Posterior vena cava (tissue), 2 donors: ENCODE measurements at regions not wholly inside any gene's neighbourhood (a gene's known extent, or its start where the extent isn't known, plus 50 kb on each side); places are given as distances from the start of the nearest gene placed in this dataset.
"Not testable (repeated sequence)": the region's sequence is repeated elsewhere in the genome, so short reads cannot be mapped to it uniquely, and the experiment has no call there.

Source experiments
- DNase-seq: peaks from one replicate; pipeline ENCODE4 v3.0.0-alpha.2; 2020; ENCODE audit warnings: low spot score
- intact Hi-C, 2 donors: fragments of 100-400 bp; cut with DNase I; formaldehyde crosslinking; loops; one replicate each; pipeline versions ENCODE4 v1.14.1 to v1.14.2; 2022 to 2023
- donor health status: DM: yes; HTN: yes; CAD: no.
- donor health status: DM: yes; HTN: yes; CAD: no.

DNA sequence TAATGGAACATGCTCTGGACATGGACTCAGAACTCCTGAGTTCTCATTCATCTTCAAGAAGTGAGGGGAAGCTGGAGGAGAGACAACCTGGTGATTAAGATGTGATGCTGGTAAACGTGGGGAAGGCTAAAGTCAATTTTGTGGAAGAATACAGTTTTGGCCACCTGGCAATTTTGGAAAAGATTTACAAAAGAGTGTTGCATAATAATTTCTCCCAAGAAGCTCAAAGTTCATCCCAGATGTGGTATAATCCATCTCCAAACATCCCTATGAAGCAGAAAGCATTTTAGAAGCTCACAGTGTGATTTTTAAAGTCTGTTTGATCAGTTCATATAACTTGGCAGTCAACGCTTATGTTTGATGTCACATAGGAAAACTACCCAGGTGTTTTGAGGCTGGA lies 208.7 kb downstream of the LMX1A start:
- DNase-seq = no peak
- intact Hi-C loops = loop anchor here in 1 of 2 donors (10.0 kb wide), 1 partner anchor 437 kb away; no protein-coding TSS in a partner anchor

DNA sequence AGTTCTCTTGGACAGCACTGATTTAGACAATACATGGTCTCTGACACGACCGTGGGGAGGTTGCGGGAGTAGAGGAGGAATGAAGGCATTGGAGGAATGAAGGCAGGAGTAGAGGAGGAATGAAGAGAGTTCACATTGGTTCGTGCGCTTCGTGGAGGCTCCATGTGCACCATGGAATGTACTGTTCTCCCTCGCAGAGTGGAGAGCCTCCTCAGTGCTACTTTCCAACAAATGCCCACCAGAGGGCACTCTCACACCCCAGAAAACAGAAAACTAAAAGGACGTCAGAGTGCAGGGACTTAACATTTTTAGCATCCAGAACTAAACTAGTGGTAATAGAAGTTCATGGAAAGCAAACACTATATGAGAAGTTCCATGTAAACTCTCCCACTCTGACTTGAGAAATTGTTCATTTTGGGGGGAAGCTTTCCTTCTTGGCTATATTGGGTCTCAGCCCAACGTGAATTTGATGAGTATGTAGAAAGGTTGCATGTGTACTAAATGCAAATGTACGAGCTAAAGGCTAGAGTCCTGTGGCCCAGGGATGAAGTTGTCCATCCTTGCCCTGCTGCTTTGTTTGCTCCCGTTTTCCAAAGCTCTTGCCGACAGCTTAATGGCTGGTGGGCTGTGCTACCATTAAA lies 211.6 kb downstream of the LMX1A start:
- DNase-seq = no peak
- intact Hi-C loops = loop anchor here in 1 of 2 donors (10.0 kb wide), 1 partner anchor 440 kb away; no protein-coding TSS in a partner anchor

DNA sequence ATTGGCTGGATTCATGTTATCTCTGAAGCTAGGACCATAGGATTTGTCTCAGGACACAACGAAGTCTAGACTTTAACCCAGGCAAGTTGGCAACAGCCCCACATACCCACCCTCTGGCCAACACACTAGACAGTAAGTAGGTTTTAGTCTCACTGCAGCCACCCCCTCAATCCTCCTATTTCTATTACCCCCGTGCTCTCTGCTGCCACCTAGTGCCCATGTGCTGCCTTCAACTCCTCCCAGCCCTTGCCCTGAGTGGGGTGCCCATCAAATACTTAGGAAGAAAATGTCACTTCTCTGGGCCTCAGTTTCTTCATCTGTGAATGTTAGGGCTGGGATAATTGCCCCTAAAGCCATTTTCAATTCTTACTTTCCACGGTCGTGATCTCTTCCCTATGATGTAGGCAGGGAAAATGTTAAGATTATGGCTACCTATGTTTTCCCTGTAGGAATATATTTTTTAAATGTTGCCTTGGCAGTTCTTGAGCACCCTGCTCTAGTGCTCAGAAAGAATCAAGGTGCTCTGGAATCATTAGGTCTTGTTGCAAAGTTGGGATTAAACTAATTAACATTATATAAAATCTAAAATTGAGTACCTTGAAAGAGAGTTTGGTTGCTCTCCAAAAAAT lies 213.0 kb downstream of the LMX1A start:
- no peak for DNase-seq
- intact Hi-C loops = loop anchor here in 1 of 2 donors (10.0 kb wide), 1 partner anchor 441 kb away; no protein-coding TSS in a partner anchor

DNA sequence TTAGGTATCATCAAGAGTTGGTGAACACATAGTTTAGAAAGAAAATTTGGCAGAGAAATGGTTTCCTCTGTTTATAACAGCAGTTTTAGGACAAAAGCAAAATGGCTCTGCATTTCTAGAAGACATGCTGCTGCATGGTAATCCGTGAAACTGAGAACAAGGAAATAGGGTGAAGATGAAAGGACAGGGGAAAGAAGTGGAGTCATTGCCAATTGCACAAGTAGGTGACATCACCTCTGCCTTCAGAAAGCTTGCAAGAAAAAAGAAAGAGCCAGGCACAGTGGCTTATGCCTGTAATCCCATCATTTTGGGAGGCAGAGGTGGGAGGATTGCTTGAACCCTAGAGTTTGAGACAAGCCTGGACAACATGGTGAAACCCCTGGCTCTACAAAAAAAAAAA lies 217.6 kb downstream of the LMX1A start:
- intact Hi-C loops = no loop called here
- no peak for DNase-seq

DNA sequence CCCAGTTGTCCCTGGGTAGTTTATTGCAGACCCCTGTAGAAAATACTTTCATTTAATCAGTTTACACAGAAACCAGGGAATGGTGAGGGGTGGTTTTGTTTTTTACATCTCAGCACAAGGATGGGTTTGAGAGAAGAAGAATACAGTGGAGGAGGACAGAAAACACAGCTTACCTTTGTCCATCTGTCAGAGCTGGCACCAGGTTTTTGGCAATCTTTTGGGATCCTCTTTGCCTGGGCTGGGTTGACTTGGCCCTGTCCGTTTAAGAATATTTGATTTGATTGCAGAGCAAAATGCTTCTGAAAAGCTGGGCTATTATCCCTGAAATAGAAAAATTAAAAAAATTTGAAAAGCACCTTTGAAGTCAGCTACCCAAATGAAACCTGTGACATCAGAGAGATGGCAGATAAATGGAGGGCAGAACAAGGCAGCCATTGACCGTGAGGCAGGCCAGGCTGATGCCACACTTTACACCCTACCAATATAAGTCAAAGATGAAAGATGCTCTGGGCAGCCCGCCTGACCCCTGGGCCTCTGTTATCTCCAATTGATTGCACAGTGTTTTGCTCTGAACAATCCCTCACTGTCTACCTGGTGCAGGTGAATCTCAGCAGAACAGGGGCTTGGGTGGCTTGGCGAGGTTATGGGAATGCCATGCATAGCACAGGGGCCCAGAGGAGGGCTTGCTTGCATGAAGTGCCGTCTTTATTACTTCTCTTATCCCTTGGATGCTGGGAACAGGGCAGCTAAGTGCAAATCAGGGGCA lies 218.8 kb downstream of the LMX1A start:
- no peak for DNase-seq
- intact Hi-C loops = no loop called here

DNA sequence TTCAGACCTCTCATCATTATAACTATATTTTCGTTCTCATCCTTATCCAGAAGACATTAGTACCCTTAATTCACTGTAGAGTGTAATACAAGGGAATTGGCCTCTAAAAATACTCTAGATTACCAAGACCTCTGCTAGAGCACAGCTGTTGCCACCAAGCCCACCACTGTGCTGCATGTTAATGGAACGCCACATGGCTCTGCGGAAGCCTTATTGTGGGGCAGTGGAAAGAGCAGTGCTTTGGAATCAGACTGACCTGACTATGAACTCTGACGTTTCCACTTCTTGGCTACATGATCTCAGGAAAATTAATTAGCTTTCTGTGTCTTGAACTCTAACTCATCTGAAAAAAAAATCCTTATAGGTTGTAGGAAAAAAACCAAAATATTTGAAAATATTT lies 222.1 kb downstream of the LMX1A start:
- intact Hi-C loops = no loop called here
- no peak for DNase-seq

DNA sequence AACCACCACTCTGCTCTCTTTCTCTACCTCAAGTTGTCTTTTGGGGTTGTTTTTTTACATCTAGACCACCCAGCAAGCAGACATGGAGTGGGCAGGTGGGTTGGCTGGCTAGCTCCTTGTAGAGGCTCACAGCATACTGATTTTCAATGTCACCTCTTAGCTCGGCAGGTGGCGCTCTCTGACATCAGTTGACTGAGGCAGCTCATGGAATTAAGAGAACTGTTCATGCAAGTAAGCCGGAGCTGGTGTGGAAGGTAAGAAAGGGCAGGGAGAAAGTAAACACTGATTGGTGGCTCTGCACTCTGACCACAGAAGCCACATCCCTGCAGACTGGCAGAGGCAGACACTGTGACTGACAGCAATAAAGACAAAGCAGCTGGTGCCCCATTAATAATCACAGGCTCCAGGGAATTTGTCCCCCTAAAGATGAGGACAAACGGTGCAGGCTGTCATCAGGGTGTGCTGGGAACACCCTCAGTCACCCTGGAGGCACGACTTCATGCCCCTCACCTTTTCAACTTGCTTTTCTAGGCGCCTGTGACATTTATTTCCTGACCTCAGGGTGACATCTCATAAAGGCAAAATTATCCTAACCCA lies 226.8 kb downstream of the LMX1A start:
- DNase-seq = no peak
- intact Hi-C loops = no loop called here

DNA sequence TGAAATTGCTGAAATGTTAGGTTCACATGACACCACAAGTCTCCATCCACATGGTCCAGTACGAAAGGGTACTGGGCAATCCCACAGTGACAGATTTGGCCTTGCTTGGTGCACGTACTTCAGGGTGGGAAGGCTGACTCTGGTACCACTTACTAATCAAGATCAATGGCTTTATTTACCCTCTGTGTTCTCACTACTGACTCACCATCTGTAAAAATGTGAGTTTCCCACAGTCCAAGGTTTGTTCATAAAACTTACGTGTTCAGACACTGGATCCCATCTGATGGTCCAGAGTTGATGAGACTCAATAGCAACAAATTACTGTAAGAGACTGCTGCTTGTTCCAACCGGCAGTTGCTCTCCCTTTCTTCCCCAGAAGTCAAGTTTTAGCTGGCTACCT lies 231.7 kb downstream of the LMX1A start:
- no peak for DNase-seq
- intact Hi-C loops = no loop called here

DNA sequence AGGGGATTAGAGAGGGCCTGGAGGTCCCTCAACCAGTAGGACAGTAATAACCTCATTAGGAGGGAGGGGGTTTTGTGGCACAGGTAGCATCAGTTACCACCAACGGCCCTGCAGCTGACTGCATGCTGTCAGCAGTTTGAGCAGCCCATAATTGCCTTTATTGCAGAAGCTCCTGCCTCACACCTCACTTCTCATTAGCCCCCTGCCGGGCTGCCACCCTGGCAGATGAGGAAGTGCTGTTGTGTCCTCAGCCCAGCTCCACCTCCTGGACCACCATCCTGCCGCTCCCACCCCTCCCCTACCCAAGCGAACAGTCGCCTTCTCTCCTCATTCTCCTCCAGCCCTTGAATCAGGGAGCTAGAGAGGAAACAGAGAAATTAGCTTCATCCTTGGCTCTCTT lies 237.4 kb downstream of the LMX1A start:
- DNase-seq = no peak
- intact Hi-C loops = no loop called here

DNA sequence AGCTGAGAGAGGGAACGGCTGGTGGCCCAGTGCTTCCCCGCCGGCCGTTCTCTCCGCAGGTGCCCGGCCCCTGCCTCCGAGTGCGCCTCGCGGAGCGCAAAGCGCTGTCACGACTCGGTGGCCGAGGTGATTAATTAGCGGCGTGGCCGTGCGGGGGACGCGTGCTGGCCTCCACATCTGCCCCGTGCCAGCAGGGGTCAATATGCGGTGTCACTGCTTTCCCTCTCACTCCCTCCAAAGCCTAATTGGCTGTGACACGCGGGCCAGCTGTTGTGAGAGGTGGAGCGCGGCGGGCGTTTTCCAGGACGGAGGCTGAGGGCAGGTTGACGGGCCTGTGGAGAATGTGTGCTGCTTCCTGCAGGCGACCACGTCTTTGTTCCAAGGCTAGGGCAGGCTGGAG lies 239.0 kb downstream of the LMX1A start:
- intact Hi-C loops = no loop called here
- DNase-seq = no peak

DNA sequence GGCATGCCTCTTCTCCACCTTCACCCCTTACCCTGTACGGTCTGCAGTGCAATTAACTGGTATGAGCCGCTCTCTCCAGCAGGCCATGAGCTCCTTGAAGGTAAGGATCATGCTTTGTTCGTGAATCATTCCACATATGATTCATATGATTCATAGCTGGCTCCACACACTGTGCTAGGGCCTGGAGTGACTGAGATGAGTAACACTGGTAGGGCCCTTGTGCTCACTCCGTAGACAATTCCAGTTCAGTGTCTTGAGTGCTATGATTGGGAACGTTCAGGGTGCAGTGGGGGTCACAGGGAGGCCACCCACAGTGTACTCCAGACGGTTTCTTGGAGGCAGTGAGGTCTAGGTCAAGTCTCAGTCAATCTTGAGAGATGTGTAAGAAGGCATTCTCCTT lies 239.8 kb downstream of the LMX1A start:
- no peak for DNase-seq
- intact Hi-C loops = no loop called here

DNA sequence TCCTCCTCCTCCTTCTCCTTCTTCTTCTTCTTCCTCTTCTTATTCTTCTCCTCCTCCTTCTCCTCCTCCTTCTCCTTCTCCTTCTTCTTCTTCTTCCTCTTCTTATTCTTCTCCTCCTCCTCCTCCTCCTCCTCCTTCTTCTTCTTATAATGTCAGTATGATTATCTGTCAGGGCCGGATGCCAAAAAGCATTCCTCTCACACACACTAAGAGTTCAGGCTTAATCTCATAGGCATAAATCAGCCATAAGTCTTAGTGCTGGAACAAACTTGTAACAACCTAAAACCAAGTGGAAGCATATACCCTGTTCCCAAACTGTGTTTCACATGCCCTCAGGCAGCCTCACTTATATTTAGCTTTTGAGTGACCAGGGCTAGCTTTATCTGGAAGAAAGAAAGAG lies 240.3 kb downstream of the LMX1A start:
- intact Hi-C loops = no loop called here
- DNase-seq = no peak

DNA sequence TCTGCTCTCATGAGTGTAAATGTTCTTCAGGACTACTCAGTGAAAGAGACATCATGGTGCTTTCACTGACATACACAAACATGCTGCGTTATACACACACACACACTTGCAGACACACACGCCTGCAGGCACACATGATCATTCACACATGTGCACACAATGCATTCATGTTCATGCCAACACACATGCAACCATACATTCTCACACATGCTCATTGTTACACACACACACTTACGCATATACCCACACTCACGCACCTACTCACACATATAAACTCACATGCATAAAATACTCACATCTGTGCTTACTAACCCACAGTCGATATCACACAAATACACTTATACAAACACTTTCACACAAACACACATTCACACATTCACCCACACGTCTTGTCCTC lies 241.6 kb downstream of the LMX1A start:
- DNase-seq = no peak
- intact Hi-C loops = no loop called here

DNA sequence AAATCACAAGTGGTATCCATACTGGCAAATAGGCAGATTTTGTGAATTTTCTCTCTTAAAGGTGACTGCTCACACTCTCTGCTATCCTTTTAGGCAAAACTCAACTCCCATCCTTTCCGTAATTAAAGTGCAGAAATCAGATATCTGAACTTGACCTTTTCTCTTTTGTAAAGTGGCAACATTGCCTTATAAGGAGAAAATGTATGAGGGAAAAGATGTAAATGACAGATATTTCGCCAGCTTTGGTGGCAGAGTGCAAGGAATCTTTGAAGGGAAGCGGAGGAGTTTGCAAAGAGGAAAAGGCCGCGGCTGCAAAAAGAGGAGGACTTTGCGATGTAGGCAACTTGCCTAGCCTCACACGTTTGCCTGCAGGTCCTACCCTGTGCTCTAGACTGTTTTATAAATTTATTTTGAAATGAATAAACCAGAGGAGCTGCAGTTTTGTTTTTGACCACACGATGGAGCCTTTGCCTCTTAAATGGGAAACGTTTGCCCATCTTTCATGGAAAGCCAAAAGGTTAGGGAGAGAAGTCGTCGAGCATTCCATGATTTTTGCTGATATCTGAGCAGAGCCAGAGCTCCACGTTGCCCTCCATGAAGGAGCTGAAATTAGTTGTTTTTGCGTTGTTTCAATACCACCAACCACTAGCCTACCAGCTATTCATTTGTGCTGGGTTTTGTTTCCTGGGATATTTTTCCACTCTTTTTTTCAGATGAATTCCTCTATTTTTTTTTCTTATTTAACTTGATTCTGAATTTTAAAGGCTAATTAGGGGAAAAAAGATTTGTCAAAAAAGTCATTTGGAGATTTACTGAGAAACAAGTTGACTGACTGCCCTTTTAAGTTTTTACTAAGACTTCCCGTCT lies 242.3 kb downstream of the LMX1A start:
- intact Hi-C loops = no loop called here
- DNase-seq = no peak

DNA sequence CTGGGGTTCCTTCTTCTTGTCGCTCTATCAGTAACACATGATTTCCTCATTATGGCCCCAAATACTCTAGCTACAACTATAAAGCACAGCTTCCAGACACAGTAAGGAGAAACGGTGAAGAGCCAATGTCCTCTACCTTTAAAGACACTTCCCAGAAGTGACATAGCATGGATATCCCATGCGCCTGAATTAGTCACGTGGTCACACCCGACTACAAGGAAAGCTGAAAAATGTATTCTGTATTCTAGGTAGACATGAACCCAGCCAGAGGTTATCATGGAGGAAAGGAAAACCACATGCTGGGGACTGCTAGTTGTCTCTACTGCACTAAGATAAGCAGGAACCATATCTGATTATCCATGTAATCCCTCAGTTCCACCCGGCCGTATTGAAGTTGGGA lies 244.3 kb downstream of the LMX1A start:
- no peak for DNase-seq
- intact Hi-C loops = no loop called here

DNA sequence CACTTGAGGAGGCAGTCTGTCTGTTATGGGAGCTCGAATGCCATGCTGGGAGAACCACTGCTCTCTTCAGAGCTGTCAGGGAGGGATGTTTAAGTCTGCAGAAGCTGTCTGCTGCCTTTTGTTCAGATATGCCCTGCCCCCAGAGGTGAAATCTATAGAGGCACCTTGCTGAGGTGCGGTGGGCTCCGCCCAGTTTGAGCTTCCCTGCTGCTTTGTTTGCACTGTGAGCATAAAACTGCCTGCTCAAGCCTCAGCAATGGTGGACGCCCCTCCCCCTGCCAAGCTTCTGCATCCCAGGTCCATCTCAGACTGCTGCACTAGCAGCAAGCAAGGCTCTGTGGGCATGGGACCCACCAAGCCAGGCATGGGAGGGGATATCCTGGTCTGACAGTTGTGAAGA lies 247.5 kb downstream of the LMX1A start:
- no peak for DNase-seq
- intact Hi-C loops = no loop called here

DNA sequence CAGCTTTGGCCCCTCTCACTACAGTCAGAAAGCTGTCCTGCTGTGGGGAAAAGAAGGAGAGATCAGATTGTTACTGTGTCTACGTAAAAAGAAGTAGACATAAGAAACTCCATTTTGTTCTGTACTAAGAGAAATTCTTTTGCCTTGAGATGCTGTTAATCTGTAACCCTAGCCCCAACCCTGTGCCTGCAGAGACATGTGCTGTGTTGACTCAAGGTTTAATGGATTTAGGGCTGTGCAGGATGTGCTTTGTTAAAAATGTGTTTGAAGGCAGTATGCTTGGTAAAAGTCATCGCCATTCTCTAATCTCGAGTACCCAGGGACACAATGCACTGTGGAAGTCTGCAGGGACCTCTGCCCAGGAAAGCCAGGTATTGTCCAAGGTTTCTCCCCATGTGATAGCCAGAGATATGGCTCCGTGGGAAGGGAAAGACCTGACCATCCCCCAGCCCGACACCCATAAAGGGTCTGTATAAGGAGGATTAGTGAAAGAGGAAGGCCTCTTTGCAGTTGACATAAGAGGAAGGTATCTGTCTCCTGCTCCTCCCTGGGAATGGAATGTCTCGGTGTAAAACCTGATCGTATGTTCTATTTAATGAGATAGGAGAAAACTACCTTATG lies 263.9 kb downstream of the LMX1A start:
- DNase-seq, intact Hi-C loops: not testable (repeated sequence)

DNA sequence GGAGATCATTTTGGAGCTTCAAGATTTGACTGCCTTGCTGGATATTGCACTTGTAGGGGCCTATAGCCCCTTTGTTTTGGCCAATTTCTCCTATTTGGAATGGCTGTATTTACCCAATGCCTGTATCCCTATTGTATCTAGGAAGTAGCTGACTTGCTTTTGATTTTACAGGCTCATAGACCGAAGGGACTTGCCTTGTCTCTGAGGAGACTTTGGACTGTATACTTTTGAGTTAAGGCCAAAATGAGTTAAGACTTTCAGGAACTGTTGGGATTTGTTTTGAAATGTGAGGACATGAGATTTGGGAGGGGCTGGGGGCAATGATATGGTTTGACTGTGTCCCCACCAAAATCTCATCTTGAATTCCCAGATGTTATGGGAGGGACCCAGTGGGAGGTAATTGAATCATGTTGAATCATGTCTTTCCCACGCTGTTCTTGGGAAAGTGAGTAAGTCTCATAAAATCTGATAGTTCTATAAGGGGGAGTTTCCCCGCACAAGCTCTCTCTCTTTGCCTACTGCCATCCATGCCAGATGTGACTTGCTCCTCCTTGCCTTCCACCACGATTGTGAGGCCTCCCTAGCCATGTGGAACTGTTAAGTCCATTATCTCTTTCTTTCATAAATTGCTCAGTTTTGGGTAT lies 276.1 kb downstream of the LMX1A start:
- DNase-seq = no peak
- intact Hi-C loops = no loop called here
